GM12878 (cell line): ENCODE measurements at regions not wholly inside any gene's neighbourhood (a gene's known extent, or its start where the extent isn't known, plus 50 kb on each side); places are given as distances from the start of the nearest gene placed in this dataset.

Experiments
- ATAC-seq: fragments of 200-7000 bp; cut with Tn5 transposase; 3 replicates; pipeline ENCODE4 v1.9.1; 2020; ENCODE audit warnings: mild to moderate bottlenecking, moderate library complexity
- BruUV-seq: library from RNA; stranded (reverse); fragments of 400-500 nt; replicated peaks from 2 replicates; lab custom pipeline; 2021; lab: Mats Ljungman, UMichigan
- CTCF ChIA-PET: fragments of 300-600 bp; sonication (Branson Sonifier 250); formaldehyde crosslinking; extraction: SDS; loops from one replicate; lab custom pipeline; 2021; ENCODE audit warnings: inconsistent platforms; lab: Yijun Ruan, JAX
- POLR2A ChIA-PET: fragments of 350-600 bp; formaldehyde crosslinking; extraction: SDS; loops from one replicate; lab custom pipeline; 2021; ENCODE audit warnings: inconsistent platforms; lab: Charles Lee
- RAD21 ChIA-PET: fragments of 300-600 bp; sonication (Branson Sonifier 250); formaldehyde crosslinking; loops from one replicate; lab custom pipeline; 2023; ENCODE audit warnings: antibody characterized with exemption; ENCODE audit not compliant: unreplicated experiment; lab: Charles Lee
- SMC1A ChIA-PET: fragments of 300-600 bp; sonication (Branson Sonifier 250); formaldehyde crosslinking; loops from one replicate; lab custom pipeline; 2023; ENCODE audit not compliant: unreplicated experiment, uncharacterized antibody; lab: Charles Lee
- DNase-seq: peaks from one replicate; pipeline ENCODE4 v3.0.0-alpha.2; 2011; ENCODE audit warnings: low read depth, low spot score
- FAIRE-seq: peaks from 3 replicates; lab custom pipeline; 2011; peaks lifted over from hg19 to GRCh38; lab: Jason Lieb, UNC
- H2AFZ ChIP-seq: 2 replicates; pipeline ENCODE4 v1.6.0; 2011; ENCODE audit warnings: low read depth, low read length, control low read depth; ENCODE audit not compliant: control insufficient read depth
- H3K27ac ChIP-seq: 2 replicates; pipeline ENCODE4 v1.5.1; 2011; ENCODE audit warnings: control low read depth; ENCODE audit not compliant: control insufficient read depth, insufficient read depth
- H3K27me3 ChIP-seq, 2 experiments: replicated peaks in 1 of 2; 2 replicates each; pipeline versions ENCODE4 v1.6.0 to v1.6.1; 2011; ENCODE audit warnings: low read length in 1 of 2; ENCODE audit not compliant: control insufficient read depth in 2 of 2, insufficient read depth in 2 of 2
- H3K36me3 ChIP-seq, 2 experiments: 2 replicates each; pipeline ENCODE4 v1.5.1; 2011; ENCODE audit warnings: low read length in 1 of 2; ENCODE audit not compliant: control insufficient read depth in 2 of 2, insufficient read depth in 2 of 2
- H3K4me1 ChIP-seq: 2 replicates; pipeline ENCODE4 v1.6.1; 2011; ENCODE audit warnings: mild to moderate bottlenecking, low read length, moderate library complexity, mixed read lengths; ENCODE audit not compliant: control insufficient read depth, insufficient read depth
- H3K4me2 ChIP-seq: 2 replicates; pipeline ENCODE4 v1.6.0; 2011; ENCODE audit warnings: control low read depth; ENCODE audit not compliant: control insufficient read depth, insufficient read depth
- H3K4me3 ChIP-seq: fragments of 200-600 bp; sonication (generic); 2 replicates; pipeline ENCODE4 v1.5.1; 2016
- H3K79me2 ChIP-seq: 2 replicates; pipeline ENCODE4 v1.6.0; 2011; ENCODE audit warnings: low read length; ENCODE audit not compliant: control insufficient read depth, insufficient read depth
- H3K9ac ChIP-seq: 2 replicates; pipeline ENCODE4 v1.8.0; 2011; ENCODE audit warnings: low read length, control low read depth, mixed read lengths; ENCODE audit not compliant: control insufficient read depth, insufficient read depth
- H3K9me3 ChIP-seq: replicated peaks from 3 replicates; pipeline ENCODE4 v1.5.1; 2011; ENCODE audit warnings: mild to moderate bottlenecking, low read length; ENCODE audit not compliant: control insufficient read depth, insufficient read depth
- H4K20me1 ChIP-seq: 2 replicates; pipeline ENCODE4 v1.6.0; 2011; ENCODE audit not compliant: control insufficient read depth, insufficient read depth
- BHLHE40 ChIP-seq, 2 experiments: fragments of 450-650 bp in 1 of 2; IDR thresholded peaks; 2 replicates each; pipeline ENCODE4 v1.6.1; 2011 to 2017; ENCODE audit warnings: low read depth in 2 of 2, borderline replicate concordance in 1 of 2, improper control_type of control experiment in 1 of 2, low read length in 1 of 2, mild to moderate bottlenecking in 1 of 2
- CEBPZ ChIP-seq: fragments of 150-350 bp; IDR thresholded peaks from 2 replicates; pipeline ENCODE4 v1.6.1; 2016; ENCODE audit warnings: low read depth, low read length
- ESRRA ChIP-seq: IDR thresholded peaks from 2 replicates; pipeline ENCODE4 v1.6.1; 2012; ENCODE audit warnings: mild to moderate bottlenecking, low read length, improper control_type of control experiment
- FOS ChIP-seq: IDR thresholded peaks from 3 replicates; pipeline ENCODE4 v1.6.1; 2011; ENCODE audit warnings: borderline replicate concordance; ENCODE audit not compliant: insufficient read length; ENCODE audit errors: extremely low read depth
- GABPA ChIP-seq: IDR thresholded peaks from 2 replicates; pipeline ENCODE4 v1.6.1; 2014; ENCODE audit warnings: antibody characterized with exemption, low read depth, mild to moderate bottlenecking, inconsistent platforms
- KLF5 ChIP-seq: fragments of 450-650 bp; IDR thresholded peaks from 2 replicates; pipeline ENCODE4 v1.6.1; 2014; ENCODE audit warnings: mild to moderate bottlenecking; ENCODE audit not compliant: partially characterized antibody
- SMARCA5 ChIP-seq: fragments of 450-650 bp; IDR thresholded peaks from 2 replicates; pipeline ENCODE4 v1.6.1; 2017; ENCODE audit warnings: mild to moderate bottlenecking
- SREBF1 ChIP-seq: IDR thresholded peaks from 2 replicates; pipeline ENCODE4 v1.6.1; 2012; ENCODE audit warnings: mild to moderate bottlenecking, low read length
- SRF ChIP-seq, 2 experiments: IDR thresholded peaks; 2 replicates each; pipeline ENCODE4 v1.6.1; 2011; ENCODE audit warnings: low read depth in 2 of 2, low read length in 2 of 2, mild to moderate bottlenecking in 1 of 2, moderate library complexity in 1 of 2
- STAT1 ChIP-seq: fragments of 450-650 bp; conservative IDR thresholded peaks from 2 replicates; pipeline ENCODE4 v1.6.1; 2014; ENCODE audit warnings: antibody characterized with exemption, mild to moderate bottlenecking
- ZBTB11 ChIP-seq: fragments of 450-650 bp; formaldehyde crosslinking; IDR thresholded peaks from 2 replicates; pipeline ENCODE4 v1.5.0; 2022; ENCODE audit warnings: mild to moderate bottlenecking, missing genetic modification characterization
- ZNF687 ChIP-seq: fragments of 450-650 bp; IDR thresholded peaks from 2 replicates; pipeline ENCODE4 v1.6.1; 2017; ENCODE audit warnings: mild to moderate bottlenecking, moderate library complexity
- WGBS: methylation state at CpG from one replicate; pipeline ENCODE4 v1.1.6; 2016; ENCODE audit warnings: low lambda C conversion rate; ENCODE audit not compliant: insufficient replicate concordance, insufficient coverage; ENCODE audit errors: missing lambda C conversion rate; 5-methylcytosine and 5-hydroxymethylcytosine counted together
- in situ Hi-C: fragments of 300-500 bp; cut with MboI; formaldehyde crosslinking; loops from 9 replicates; pipeline ENCODE4 v1.14.3; 2018; ENCODE audit warnings: mixed read lengths
- intact Hi-C: fragments of 100-400 bp; cut with micrococcal nuclease; formaldehyde crosslinking; loops from one replicate; pipeline ENCODE4 v1.14.2; 2022; ENCODE audit not compliant: unreplicated experiment

GRCh38 chr5:4104831-4105597, 509.4 kb downstream of the IRX1 start:
- SMC1A ChIA-PET = no interaction called here
- DNase-seq (no peak), FAIRE-seq (no peak), ATAC-seq (no peak)
- Histone ChIP-seq H3K4me1 (no peaks in the 10 kb centered on the region), H2AFZ (no peak overlapping the region), H3K79me2 (no peaks in the 10 kb centered on the region), H4K20me1 (no peaks in the 10 kb centered on the region), H3K9me3 (no peaks in the 10 kb centered on the region; the same call in 2 of the 3 replicates), H3K27me3 (no peaks in the 10 kb centered on the region), H3K36me3 (no peaks in the 10 kb centered on the region), H3K4me3 (no peak overlapping the region), H3K27ac (no peak overlapping the region), H3K9ac (no peak overlapping the region), H3K4me2 (no peak overlapping the region)
- POLR2A ChIA-PET = no interaction called here
- in situ Hi-C loops = no loop called here
- CTCF ChIA-PET = no interaction called here
- intact Hi-C loops = no loop called here
- no TSS peak for BruUV-seq
- WGBS = 5% methylated on average over 4 of the region's 4 CpGs
- RAD21 ChIA-PET = no interaction called here
- TF ChIP-seq FOS = no peak
- TF ChIP-seq STAT1 = no peak
- TF ChIP-seq GABPA = no peak
- no peak for TF ChIP-seq CEBPZ
- no peak for TF ChIP-seq ZBTB11 (CRISPR knock-in tag)
- TF ChIP-seq ESRRA = no peak
- no peak for TF ChIP-seq SREBF1
- TF ChIP-seq BHLHE40 (IDR thresholded peaks at IDR 0.05; ENCODE audit: borderline replicate concordance in 1 of 2, low read depth in 2 of 2, low read length in 1 of 2) = no peak
- TF ChIP-seq SRF (IDR thresholded peaks at IDR 0.05; ENCODE audit: low read depth in 2 of 2, low read length in 2 of 2) = no peak
- no peak for TF ChIP-seq KLF5
- TF ChIP-seq ZNF687 = no peak
- TF ChIP-seq SMARCA5 = no peak
